HFF-Myc (cell line): ENCODE measurements at regions not wholly inside any gene's neighbourhood (a gene's known extent, or its start where the extent isn't known, plus 50 kb on each side); places are given as distances from the start of the nearest gene placed in this dataset.

Source experiments
- DNase-seq: peaks from one replicate; pipeline ENCODE4 v3.0.0-alpha.2; 2011; ENCODE audit warnings: low read depth; ENCODE audit errors: extremely low read depth
- H3K4me3 ChIP-seq: replicated peaks from 2 replicates; pipeline ENCODE4 v1.5.1; 2011; ENCODE audit warnings: low read depth, mild to moderate bottlenecking, control low read depth, low read length
- TF ChIP-seq, protein P1 (sequence below): IDR thresholded peaks from 2 replicates; pipeline ENCODE4 v1.5.1; 2012; ENCODE audit warnings: mild to moderate bottlenecking, low read depth, low read length, control low read depth; ENCODE audit errors: missing control alignments

DNA sequence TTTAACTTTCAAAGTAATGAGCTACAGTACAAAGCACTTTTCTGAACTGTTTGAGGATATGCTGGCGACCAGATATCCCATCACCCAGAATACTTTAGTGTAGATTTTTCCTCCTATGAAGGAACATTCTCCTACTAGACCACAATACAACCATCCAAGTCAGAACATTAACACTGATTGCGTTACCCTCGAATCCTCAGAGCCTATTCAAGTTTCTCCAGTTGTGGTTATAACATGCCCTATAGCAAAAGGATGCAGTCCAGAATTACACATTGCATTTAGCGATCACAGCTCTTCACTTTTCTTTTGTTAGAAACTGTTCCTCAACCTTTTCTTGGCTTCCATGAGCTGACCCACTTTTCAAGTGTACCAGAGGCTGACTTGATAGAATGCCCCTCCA, 87.4 kb upstream of the SOX4 start:
- TF ChIP-seq, protein P1, sequence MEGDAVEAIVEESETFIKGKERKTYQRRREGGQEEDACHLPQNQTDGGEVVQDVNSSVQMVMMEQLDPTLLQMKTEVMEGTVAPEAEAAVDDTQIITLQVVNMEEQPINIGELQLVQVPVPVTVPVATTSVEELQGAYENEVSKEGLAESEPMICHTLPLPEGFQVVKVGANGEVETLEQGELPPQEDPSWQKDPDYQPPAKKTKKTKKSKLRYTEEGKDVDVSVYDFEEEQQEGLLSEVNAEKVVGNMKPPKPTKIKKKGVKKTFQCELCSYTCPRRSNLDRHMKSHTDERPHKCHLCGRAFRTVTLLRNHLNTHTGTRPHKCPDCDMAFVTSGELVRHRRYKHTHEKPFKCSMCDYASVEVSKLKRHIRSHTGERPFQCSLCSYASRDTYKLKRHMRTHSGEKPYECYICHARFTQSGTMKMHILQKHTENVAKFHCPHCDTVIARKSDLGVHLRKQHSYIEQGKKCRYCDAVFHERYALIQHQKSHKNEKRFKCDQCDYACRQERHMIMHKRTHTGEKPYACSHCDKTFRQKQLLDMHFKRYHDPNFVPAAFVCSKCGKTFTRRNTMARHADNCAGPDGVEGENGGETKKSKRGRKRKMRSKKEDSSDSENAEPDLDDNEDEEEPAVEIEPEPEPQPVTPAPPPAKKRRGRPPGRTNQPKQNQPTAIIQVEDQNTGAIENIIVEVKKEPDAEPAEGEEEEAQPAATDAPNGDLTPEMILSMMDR = no peak
- no peak overlapping the region for H3K4me3 ChIP-seq
- no peak for DNase-seq

DNA sequence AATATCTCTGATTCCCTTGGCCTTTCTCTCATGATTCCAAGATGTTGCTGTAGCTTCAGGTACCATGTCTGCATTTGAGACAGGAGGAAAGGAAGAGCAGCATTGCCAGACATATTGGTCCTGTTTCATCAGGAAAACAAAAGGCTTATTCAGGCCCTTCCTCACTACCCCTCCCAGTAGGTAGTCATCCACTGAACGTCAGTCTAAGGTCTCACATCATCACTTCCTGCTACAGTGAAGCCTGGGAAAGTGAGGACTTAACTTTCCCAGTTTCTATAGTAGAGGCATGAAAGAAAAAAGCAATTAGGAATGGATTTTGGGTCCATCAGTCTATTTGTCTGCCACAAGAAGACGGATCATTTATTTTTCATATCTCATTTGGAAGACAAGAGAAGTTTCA, 85.7 kb upstream of the SOX4 start:
- no peak for DNase-seq
- TF ChIP-seq, protein P1 = no peak
- H3K4me3 ChIP-seq = no peak overlapping the region

DNA sequence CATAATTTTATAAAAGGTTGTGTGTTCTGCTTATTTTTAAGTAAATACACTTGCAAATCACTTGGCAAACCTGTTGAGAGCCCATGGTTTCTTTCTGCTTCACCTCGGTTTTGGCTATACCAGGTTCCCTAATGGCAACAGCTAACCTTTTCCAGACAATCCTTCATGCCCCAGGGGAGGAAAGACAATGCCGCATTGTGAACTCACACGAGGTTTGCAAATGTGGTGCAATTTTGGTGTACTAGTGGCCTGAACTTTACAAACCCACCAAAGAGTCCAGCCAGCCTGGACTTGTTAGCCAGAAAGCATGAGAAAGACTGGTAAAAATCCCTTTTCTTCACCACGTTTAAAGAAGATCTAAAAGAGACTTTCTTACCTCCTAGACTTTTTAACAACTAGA, 84.8 kb upstream of the SOX4 start:
- TF ChIP-seq, protein P1 = no peak
- no peak overlapping the region for H3K4me3 ChIP-seq
- DNase-seq = no peak

DNA sequence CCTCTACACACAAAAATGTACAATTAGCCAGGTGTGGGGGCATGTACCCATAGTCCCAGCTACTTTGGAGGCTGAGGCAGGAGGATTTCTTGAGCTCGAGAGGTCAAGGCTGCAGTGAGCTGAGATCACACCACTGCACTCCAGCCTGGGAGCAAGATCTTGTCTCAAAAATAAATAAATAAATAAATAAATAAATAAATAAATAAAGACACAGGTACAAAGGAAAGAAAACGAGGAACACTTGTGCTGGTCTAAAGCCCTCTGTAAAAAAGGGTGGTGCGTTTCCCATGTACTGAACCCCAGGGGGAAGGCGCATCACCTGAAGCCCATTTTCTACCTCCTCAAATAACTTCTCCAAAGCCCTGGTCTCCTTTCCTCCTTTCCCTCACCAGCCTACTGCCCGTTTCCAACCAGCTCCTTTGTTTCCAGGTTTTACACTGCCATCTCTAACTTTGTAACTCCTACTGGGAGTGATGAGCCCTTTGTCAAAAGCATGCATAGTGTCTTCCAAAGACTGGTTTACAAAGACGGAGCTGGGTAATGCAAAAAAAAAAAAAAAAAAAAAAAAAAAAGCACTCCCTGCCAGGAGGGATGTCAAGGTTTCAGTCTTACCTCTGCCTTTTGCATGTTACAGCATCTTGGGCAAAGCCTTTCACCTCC, 81.5 kb upstream of the SOX4 start:
- no peak for DNase-seq
- TF ChIP-seq, protein P1 = no peak
- H3K4me3 ChIP-seq = no peak overlapping the region

DNA sequence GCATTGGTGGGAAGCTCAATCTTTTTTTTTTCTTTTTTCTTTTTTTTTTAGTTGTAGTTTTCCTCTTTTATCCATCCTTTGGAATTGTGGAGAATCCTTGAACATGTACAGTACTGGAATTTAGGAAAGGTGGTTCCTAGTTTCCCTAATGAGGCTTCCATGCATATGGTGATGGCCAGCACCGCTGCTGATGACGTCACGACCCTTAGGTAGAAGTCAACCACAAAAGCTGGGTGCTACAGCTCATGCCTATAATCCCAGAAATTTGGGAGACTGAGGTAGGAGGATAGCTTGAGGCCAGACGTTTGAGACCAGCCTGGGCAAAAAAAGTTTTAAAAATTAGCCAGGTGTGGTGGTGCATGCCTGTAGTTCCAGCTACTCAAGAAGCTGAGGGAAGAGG, 79.3 kb upstream of the SOX4 start:
- DNase-seq = no peak
- TF ChIP-seq, protein P1 = no peak
- no peak overlapping the region for H3K4me3 ChIP-seq

DNA sequence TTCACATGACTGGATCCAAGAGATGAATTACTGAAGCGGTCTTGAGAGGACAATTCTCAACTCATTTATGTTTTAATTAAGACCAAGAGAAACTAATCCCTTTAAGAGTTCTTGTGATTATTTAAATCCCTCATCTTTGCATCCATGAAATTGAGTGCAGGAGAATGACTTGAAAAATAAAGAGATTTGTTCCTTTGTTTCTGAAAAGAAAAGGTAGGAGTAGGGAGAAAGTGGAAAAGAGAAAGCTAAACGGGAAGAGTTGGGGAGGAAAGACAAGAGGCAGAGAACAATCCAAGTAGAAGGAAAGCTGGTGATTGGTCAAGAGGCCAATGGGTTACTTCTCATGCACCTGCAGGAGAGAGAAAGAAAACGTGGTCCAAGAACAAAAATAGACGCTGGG, 75.2 kb upstream of the SOX4 start:
- TF ChIP-seq, protein P1 = no peak
- H3K4me3 ChIP-seq = no peak overlapping the region
- no peak for DNase-seq

DNA sequence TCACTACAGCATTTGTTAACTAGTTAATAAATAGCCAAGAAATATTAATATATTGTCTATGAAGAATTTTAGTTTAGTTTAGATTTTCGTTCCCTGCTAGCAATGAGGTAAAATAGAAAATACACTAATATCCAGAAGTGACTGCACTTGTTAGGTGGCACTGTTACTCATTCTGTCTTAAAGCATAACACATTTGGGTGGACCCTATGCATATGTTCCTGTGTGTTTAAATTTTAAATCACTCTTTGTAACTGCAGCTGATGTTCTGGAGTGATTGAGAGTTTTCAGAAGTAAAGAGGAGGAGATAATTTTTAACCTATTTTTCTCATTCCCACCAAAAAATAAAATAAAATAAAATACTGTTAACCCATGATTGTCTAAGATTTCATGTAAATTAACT, 73.9 kb upstream of the SOX4 start:
- TF ChIP-seq, protein P1 = no peak
- DNase-seq = no peak
- no peak overlapping the region for H3K4me3 ChIP-seq
